GM21737 (cell line): ENCODE measurements at regions not wholly inside any gene's neighbourhood (a gene's known extent, or its start where the extent isn't known, plus 50 kb on each side); places are given as distances from the start of the nearest gene placed in this dataset.

ENCODE experiments used
- ATAC-seq: cut with Tn5 transposase; IDR thresholded peaks from one replicate; pipeline ENCODE4 v1.9.1; 2021; ENCODE audit warnings: mild to moderate bottlenecking, moderate library complexity; ENCODE audit not compliant: unreplicated experiment

- ATAC-seq = no peak
Measured at GRCh38 chr7:17725821-17726220, 214.5 kb downstream of the SNX13 start.

- no peak for ATAC-seq
Measured at GRCh38 chr7:17732083-17732482, 208.2 kb downstream of the SNX13 start.
